ENCODE measurements at regions not wholly inside any gene's neighbourhood (a gene's known extent, or its start where the extent isn't known, plus 50 kb on each side); places are given as distances from the start of the nearest gene placed in this dataset.

GRCh38 chr7:46209611-46210388, 288.7 kb upstream of the IGFBP3 start:
- TF ChIP-seq POLR2A (IDR thresholded peaks at IDR 0.05) (no peak), CTCF (IDR thresholded peaks at IDR 0.05) (no peak)
